CD4-positive, alpha-beta T cell treated with Interleukin-12 subunit alpha and Interleukin-12 subunit beta, for 1 hour (primary cell): ENCODE measurements at regions not wholly inside any gene's neighbourhood (a gene's known extent, or its start where the extent isn't known, plus 50 kb on each side); places are given as distances from the start of the nearest gene placed in this dataset.
"Not testable (repeated sequence)": the region's sequence is repeated elsewhere in the genome, so short reads cannot be mapped to it uniquely, and the experiment has no call there.

ENCODE experiments used
- DNase-seq: peaks from one replicate; pipeline ENCODE4 v3.0.0-alpha.2; 2020

DNA sequence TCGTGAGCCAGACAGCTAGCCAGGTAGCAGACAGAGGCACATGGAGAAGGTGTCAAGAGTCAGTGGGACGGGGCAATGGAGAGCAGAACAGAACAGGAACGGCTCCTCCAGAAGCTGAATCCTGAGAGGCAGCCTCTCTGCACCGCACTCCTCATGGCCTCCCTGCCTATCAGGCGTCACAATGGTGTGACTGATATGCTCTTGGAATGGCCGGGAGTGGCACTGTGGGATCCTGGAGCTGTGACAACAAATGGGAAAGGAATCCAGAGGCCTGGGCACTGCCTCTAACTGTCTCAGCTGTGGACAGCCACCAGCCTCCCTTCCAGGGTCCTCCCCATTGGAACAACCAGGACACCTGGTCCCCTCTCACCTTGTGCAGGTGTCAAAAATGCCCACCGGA is 89.1 kb upstream of the ID2 start:
- DNase-seq, result no peak

DNA sequence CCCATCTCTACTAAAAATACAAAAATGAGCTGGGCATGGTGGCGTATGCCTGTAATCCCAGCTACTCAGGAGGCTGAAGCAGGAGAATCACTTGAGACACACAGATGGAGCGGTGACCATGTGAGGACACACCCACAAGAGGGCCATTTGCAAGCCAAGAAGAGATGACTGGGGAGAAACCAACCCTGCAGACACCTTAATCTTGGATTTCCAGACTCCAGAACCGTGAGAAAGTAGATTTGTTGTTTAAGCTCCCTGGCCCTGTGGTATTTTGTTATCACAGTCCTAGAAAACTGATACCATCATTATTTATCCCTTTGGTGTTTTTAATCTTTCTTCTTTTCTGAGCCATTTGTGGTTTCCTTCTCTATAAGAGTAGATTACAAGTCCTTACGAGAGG is 88.6 kb upstream of the ID2 start:
- DNase-seq, result no peak

DNA sequence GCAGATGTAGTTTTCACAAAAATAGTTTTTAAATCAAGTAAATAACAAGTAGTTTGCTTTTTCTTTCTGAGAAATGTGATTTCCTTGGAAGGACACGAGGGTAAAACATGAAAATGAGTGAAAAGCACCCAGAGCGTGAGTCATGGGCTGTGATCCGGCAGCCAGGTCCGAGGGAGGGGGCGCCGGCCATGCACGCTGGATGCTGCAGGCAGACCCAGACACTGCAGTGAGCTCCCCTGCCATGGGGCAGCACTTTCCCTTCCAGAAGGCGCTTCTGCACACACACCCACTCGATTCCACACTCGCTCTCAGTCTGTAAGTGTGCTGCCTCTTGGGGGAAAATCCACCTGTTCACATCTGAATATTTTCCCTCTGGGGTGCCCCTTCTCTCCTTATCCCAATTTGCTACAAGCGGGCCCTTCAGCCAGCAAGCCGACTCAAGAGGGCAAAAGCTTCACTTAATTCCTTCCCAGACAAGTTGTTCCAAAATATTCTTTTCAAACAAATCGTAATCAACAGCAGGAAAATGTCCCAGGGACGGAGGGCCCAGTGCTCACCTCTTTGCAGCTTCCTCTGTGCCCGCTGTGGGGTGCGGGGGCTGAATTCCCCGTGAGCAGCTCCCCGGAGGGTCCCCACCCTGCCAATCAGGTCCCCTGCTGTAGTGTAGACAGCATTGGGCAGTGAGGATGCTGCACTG is 87.0 kb upstream of the ID2 start:
- DNase-seq, result no peak

DNA sequence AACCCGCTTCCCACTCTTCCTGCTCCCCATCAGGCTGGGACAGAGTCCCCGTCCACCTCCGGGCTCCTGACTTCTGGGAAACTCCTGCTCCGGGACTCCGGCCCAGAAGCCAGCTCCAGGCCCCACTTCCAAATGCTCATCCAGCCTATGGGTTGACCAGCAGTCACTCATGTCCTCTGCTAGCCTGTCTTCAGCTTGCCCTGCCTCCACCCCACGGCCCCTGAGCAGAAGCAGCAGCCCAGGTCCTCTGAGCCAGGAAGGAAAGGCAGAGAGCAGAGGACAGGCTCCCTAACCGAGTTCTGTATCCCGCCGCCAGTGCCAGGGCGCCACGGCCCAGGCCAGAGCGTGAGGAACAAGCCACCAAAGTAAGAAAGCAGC is 86.4 kb upstream of the ID2 start:
- no peak for DNase-seq

DNA sequence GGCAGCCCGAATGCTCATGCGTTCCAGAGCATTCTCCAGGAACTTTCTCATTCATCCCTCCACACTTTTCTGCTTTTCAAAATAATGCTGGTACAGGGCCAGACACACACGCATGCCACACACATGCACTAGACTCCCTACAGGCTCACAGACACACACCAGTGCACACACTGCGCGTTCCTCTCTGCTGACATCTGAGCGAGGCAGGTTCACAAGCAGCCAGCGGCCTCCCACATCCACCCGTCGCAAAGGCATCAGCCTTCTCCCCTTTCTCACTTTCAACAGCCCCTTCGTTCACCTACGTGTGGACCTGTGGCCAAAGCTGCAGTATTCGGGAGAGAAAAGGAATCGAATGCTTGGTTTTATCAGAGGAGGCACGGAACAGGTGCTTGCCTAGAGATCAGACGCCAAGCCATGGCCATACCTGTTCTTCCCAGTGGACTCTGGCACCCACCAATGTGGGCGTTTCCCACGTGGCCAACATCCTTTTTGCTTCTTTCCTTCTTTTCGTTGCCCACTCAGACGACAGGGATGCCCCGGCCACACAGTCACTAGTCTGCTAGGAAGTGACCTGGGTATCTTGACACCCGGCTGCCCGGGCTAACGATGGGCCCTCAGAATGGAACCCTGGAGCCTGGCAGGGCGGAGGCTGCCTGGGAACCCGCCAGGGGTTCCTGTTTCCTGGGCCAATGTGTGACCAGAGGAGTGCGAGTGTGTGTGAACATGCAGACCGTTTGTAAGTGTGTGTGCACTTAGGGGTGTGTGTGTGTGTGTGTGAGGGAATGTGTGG is 85.8 kb upstream of the ID2 start:
- DNase-seq, result no peak

DNA sequence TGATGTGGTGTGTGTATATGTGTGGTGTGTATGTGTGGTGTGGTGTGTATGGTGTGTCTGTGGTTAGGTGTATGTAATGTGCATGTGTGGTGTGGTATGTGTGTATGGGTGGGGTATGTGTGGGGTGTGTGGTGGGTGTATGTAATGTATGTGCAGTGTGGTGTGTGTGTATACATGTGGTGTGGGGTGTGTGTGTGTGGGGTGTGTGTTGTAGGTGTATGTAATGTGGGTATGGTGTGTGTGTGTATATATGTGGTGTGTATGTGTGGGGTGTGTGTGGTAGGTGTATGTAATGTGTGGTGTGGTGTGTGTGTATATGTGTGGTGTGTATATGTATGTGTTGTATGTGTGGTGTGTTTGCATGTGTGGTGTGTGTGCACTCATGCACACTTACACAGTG is 84.8 kb upstream of the ID2 start:
- no peak for DNase-seq

DNA sequence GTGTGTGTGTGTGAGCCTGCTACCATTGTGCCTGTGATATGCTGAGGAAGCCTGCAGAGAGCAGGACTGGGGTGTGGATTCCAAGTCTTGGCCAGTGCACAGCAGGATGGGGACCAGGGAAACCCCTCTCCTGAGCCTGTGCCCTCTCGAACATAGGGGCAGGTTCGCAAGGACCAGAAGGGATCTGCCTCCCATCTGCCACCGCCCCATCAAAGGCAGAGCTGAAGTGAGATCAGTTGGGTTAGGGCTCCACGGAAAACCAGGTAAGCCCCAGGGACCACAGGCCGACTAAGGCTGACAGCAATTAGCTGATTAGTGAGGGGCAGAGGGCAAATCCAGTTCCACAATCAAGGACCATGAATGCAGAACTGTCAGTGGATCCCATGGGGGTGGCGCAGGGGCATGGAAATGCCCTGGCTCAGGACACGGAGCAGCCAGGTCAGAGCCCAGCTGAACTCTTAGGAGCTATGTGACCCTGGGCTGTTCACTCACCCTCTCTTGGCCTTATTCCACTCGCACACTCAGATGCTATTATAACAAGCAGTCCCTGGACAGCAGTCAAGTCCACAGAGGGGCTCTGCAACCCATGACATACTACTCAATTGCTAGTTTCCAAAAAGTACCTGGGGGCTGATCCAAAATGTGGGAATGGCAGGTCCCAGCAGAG is 84.2 kb upstream of the ID2 start:
- no peak for DNase-seq

DNA sequence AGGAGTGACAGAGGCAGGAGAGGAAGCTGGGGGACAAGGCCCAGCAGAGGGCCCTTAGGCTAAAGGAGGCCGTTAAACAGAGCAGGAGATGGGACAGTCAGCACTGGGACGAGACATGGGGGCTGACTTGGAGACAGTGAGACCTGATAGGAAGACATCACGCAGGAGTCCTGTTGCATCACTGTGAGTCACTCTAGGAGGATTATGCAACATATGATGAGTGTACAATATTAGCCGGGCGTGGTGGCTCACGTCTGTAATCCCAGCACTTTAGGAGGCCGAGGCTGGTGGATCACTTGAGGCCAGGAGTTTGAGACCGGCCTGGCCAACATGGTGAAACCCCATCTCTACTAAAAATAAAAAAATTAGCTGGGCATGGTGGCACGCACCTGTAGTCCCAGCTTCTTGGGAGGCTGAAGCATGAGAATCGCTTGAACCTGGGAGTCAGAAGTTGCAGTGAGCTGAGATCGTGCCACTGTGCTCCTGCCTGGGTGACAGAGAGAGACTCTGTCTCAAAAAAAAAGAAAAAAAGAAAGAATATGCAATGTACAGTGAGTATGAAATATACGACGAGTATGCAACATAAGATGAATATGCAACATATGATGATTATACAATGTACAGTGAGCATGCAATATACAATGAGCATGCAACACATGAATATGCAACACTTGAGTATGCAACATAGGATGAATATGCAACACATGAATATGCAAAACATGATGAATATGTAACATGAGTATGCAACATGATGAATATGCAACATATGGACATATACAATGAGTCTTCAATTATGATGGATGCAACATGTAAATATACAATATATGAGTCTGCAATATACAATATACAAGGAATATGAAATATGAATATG is 83.3 kb upstream of the ID2 start:
- no peak for DNase-seq

DNA sequence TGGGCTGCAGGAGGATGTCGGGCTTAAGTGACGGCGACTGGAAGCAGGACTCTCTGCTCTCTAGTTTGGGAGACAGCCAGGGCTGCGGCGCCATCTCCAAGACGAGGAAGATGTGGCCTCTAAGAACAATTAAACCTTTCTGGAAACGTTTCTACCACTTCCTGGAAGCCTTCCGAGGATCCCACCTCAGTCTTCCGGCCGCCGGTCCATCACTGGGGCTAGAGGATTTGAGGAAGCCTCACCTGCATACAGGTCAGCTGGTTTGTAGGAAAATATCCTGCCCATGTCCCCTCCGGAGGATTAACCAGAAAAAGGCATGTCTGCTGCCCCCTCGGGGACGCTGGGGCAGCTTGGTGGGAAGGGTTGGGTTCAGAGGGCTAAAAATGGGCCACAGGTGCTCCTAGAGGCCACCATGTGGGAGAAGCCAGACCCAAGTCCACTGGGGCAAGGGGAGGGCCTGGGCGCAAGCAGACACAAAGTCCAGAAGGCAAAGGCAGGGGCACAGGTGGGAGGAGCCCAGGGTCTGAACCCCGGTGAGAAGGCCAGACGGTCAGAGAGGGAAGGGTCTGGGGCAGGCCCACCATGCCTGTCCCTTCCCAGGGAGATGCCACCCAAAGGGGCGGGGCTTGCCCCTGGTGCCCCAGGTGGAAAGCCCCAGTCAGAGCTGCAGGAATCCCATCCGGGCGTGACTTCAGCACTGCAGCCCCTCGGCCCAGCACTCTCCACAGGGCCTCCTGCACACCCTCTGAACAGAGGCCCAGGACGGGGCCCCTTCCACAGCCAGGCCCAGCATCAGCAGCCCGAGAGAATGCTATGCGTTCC is 82.2 kb upstream of the ID2 start:
- no peak for DNase-seq

DNA sequence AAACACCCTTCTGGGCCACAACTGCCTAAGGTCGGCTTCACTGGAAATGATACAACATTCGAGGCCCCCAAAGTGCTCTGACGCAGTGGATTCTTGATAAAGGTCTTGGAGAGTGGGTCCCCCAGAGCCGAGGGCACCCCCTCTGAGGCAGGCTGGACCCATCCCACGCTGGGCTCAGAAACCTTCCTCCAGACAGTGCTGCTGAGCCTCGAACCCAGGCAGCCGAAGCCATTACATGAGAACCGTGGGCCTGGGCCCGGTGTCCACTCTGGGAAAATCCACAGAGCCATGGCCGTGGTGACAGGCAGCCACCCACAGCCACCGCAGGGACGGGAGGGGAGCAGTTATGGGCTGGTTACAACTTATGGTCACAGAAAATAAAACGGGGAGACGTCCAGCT is 81.4 kb upstream of the ID2 start:
- DNase-seq, result no peak

DNA sequence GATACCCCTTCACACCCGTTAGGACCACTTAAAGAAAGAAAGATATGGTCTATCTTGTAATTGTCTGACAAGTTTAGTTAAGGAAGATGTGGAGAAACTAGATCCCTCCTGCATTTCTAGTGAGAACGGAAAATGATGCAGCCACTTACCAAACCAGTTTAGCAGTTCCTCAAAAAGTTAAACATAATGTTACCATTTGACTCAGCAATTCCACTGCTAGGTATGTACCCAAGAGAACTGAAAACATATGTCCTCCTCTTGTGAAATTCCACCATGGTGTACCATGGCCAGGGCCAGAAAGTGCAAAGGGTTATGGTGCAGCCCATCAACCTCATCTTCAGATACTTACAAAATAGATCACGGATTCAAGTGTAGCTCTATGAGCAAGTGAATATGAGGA is 79.0 kb upstream of the ID2 start:
- no peak for DNase-seq

DNA sequence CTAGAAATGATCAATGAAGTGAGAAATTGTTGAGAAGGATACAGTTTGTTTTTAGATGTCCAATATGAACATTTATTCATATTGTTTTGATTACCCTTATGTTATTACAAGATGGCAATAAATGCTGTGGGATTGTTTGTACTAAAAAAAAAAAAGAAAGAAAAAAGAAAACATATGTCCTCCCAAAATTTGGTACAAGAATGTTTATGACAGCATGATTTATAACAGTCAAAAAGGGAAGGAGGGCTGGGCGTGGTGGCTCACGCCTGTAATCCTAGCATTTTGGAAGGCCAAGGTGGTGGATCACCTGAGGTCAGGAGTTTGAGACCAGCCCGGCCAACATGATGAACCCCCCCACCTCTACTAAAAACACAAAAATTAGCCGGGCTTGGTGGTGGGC is 78.5 kb upstream of the ID2 start:
- not testable (repeated sequence) for DNase-seq

DNA sequence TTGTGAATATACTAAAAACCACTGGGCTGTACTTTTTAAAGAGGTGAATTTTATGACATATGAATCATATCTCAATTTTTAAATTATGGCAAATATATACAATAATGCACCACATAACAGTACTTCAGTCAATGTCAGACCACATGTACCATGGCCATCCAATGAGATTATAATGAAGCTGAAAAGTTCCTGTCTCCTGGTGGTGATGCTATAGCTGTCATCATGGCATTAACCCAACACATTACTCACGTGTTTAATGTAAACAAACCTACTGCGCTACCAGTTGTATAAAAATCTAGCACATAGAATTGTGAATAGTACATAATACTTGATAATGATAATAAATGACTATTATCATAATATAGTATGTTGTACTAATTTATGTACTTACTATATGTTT is 77.6 kb upstream of the ID2 start:
- DNase-seq, result no peak

DNA sequence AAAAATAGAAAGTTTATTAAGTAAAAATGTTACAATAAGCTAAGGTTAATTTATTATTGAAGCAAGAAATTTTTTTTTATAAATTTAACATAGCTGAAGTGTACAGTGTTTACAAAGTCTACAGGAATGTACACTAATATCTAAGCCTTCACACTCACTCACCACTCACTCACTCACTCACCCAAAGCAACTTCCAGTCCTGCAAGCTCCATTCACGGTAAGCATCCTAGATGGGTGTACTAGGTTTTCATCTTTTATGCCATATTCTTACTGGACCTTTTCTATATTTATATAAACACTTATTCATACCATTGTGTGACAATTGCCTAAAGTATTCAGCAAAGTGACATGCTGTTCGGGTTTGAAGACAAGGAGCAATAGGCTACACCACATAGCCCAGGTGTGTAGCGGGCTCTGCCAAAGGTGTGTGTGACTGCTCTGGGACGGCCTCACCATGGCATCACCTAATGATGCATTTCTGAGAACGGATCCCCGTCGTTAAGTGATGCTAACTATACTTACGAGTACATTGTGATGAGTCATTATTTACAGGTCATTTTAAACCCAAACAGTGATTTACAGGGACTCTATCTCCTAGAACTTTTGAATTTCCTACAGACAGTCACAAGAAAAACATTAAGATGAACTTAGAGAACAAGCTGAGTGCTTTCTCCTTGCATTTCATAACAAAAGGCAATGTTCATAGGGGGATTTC is 76.3 kb upstream of the ID2 start:
- no peak for DNase-seq

DNA sequence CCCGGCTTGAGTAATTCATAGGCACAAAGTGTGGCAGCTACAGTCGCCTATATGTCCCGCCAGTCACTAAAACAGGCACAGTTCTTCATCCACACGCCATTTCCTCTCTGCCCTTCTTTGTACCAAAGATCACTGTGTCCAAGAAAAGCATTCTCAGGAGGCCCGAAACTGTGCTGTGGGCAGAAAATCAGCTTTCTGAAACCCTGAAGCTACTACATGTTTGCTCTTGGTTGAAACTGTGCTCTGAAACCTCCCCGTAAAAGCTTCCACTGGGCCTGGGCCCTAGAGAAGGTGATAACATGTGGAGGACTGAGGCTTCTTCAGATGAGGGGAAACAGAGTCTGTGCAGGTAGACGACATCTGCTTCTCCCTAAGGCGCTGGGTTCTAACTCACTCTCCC is 75.6 kb upstream of the ID2 start:
- no peak for DNase-seq

DNA sequence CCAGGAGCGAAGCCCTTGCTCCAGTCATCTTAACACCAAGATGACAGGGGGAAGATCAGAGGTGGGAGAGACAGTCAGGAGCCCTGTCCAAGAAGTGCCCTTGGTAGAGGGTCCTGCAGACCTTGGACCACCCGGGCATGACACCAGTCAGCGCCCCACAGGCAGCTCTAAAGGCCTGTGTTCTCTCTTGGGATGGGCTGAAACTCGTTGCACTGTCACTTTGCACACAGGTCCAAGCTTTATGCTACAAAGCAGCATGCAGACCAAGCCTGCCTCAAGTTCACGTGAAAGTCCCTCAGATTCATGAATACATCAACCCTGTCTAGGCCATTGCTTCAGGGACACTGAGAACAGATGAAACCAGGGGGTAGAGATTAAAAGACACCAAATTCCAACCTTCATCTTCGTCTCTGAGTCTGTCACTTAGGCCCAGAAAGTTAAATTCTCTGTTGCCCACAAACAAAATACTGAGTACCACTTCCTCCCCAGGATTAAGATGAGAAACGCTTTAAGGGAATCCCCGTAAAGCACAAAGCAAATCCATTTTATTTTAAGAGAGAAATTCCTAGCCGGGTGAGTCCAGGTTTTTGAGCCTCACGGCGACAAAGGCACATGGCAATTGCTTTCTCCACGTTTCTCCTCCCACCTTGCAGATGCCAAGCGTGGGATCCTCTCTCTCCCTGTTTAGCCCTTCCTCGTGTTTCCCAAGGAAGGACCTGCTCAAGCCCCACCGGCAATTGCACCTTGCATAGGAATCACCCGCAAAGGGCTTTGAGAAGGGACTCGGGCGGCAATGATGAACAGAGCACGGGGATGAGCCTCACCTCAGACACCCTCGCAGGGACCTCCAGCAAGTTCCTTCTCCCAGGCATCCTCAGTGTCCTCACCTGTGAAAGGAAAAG is 75.0 kb upstream of the ID2 start:
- DNase-seq, result no peak

DNA sequence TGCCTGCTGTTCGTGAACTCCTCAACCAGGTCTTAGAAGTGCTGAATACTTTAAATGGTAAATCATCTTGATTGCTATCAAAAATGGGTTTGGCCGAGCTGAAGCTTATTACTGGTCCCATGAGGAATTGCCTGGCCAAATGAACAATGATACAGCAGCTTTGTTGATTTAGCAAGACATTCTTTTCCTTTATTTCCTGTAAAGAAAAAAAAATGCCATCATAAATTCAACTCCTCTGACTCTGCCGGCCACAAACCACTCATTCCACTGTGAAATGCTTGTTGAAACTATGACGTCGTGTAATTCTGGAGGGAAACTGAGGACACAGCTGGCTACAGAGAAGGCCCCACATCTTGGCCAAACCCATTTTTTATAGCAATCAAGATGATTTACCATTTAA is 74.2 kb upstream of the ID2 start:
- DNase-seq, result no peak

DNA sequence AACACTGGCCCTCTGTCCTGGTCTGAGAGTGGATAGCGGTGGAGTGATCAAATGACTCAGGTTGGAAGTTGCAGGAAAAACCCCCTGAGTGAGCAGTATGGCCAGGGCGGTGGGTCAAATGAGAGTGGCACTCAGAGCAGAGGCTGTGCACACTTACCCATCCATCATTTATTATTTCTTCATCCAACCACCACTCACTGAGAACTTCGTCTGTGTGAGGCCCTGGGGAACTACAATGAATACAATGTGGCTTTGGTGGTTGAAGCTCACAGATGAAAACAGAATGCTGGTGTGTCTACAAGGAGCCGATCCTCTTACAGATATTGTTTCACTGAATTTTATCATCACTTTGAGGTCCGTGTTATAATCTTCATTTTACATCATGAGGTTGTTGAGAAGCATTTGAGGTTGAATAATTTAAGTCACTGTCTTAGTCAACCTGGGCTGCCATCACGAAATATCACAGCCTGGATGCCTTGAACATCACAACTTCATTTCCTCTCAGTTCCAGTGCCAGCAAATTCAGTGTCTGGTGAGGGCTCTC is 73.4 kb upstream of the ID2 start:
- peak; percentile 10 for DNase-seq

DNA sequence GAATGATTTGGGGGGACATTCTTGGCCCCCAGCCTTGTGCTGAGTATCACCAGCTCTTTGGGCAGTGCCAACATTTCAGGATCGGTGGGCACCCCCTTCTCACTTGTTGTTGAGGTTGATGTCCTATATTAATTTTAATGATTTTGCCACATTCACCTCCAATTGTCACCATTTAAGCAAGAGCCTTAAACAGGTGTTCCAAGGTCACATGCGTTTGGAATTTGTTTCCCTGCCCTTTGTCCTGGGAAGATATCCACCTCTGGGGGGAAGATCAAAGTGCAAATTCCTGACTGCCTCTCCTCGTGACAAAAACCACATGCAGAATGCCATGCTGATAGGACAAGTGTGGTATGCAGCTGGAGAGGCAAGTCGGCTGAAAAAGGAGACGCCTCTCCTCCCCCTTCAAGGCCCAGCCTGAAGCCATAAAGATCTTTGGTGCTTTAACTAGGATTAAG is 72.5 kb upstream of the ID2 start:
- DNase-seq, result no peak

DNA sequence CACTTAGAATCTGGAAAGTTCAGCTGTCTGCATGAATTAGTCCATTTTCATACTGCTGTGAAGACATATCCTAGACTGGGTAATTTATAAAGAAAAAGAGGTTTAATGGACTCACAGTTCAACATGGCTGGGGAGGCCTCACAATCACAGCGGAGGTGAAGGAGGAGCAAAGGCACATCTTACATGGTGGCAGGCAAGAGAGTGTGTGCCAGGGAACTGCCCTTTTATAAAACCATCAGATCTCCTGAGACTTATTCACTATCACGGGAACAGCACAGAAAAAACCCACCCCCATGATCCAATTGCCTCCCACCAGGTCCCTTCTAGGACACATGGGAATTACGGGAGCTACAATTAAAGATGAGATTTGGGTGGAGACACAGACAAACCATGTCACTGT is 71.1 kb upstream of the ID2 start:
- DNase-seq, result not testable (repeated sequence)
